Esophagus squamous epithelium (tissue), 4 donors: ENCODE measurements at regions not wholly inside any gene's neighbourhood (a gene's known extent, or its start where the extent isn't known, plus 50 kb on each side); places are given as distances from the start of the nearest gene placed in this dataset.

ENCODE experiments used
- POLR2A ChIP-seq, 4 donors: fragments of 450-650 bp; IDR thresholded peaks; one replicate each; pipeline ENCODE4 v1.6.1; 2017; ENCODE audit warnings: antibody characterized with exemption in 4 of 4, mild to moderate bottlenecking in 4 of 4, moderate library complexity in 3 of 4
- TF ChIP-seq, protein P1 (sequence below), 6 experiments: fragments of 450-650 bp in 4 of 6; fragments of 200-600 bp in 2 of 6; sonication (generic) in 2 of 6; IDR thresholded peaks; one replicate each; pipeline ENCODE4 v1.5.1; 2016 to 2019; ENCODE audit warnings: antibody characterized with exemption in 6 of 6, mild to moderate bottlenecking in 4 of 6, moderate library complexity in 4 of 6

GRCh38 chr5:113792806-113793205 lies 279.3 kb downstream of the YTHDC2 start:
- TF ChIP-seq, protein P1, sequence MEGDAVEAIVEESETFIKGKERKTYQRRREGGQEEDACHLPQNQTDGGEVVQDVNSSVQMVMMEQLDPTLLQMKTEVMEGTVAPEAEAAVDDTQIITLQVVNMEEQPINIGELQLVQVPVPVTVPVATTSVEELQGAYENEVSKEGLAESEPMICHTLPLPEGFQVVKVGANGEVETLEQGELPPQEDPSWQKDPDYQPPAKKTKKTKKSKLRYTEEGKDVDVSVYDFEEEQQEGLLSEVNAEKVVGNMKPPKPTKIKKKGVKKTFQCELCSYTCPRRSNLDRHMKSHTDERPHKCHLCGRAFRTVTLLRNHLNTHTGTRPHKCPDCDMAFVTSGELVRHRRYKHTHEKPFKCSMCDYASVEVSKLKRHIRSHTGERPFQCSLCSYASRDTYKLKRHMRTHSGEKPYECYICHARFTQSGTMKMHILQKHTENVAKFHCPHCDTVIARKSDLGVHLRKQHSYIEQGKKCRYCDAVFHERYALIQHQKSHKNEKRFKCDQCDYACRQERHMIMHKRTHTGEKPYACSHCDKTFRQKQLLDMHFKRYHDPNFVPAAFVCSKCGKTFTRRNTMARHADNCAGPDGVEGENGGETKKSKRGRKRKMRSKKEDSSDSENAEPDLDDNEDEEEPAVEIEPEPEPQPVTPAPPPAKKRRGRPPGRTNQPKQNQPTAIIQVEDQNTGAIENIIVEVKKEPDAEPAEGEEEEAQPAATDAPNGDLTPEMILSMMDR (IDR thresholded peaks at IDR 0.05), result no peak
- no peak for TF ChIP-seq POLR2A (IDR thresholded peaks at IDR 0.05)
